GM12873 (cell line): ENCODE measurements at regions not wholly inside any gene's neighbourhood (a gene's known extent, or its start where the extent isn't known, plus 50 kb on each side); places are given as distances from the start of the nearest gene placed in this dataset.

Experiments
- TF ChIP-seq, protein P1 (sequence below): IDR thresholded peaks from 2 replicates; pipeline ENCODE4 v1.5.1; 2012; ENCODE audit warnings: low read depth, mild to moderate bottlenecking, moderate library complexity, low read length, control low read depth; ENCODE audit not compliant: insufficient read depth; ENCODE audit errors: missing control alignments

DNA sequence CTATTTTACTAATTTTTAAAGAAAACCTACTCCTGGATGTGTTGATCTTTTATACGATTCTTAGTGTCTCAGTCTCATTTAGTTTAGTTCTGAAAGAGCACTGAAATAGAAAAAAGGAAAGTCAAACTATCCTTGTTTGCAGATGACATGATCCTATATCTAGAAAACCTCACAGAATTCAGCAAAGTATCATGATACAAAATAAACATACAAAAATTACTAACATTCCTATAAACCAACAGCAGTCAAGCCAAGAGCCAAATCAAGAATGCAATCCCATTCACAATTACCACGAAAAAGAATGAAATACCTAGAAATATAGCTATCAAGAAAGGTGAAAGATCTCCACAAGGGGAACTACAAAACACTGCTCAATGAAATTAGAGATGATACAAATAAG lies 225.8 kb upstream of the CDH18 start:
- TF ChIP-seq, protein P1, sequence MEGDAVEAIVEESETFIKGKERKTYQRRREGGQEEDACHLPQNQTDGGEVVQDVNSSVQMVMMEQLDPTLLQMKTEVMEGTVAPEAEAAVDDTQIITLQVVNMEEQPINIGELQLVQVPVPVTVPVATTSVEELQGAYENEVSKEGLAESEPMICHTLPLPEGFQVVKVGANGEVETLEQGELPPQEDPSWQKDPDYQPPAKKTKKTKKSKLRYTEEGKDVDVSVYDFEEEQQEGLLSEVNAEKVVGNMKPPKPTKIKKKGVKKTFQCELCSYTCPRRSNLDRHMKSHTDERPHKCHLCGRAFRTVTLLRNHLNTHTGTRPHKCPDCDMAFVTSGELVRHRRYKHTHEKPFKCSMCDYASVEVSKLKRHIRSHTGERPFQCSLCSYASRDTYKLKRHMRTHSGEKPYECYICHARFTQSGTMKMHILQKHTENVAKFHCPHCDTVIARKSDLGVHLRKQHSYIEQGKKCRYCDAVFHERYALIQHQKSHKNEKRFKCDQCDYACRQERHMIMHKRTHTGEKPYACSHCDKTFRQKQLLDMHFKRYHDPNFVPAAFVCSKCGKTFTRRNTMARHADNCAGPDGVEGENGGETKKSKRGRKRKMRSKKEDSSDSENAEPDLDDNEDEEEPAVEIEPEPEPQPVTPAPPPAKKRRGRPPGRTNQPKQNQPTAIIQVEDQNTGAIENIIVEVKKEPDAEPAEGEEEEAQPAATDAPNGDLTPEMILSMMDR, result no peak

DNA sequence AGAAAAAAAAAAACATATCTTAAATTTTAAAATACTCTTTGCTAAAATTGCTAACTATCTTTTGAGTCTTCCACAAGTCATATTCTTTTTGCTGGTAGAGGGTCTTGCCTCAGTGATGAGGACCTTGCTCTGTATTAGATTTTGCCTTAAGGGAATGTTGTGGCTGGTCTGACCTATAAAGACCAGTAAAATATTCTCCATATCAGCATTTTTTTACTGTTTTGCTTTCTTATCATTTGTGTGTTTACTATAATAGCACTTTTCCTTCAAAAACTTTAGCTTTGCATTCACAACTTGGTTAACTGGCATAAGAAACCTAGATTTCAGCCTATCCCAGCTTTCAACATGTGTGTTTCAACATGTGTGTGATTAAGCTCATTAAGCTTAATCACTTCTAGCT lies 224.7 kb upstream of the CDH18 start:
- TF ChIP-seq, protein P1, result no peak

DNA sequence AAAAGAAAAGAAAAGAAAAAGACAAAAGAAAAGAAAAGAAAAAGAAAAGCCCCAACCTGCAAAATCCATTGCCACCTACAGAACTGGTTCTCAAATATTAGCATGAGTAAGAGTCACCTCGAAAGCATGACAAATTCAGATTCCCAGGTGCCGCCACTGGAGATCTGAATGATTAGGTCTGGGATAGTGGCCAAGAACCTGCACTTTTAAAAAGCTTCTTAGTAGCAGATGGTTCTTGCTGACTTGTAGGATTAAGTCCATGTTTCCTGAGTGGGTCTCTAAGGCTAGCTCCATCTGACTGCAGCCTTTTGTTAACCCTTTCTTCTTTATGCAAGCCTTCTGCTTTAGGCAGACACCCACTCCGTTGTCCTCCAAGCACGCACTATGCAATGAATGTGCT lies 178.5 kb upstream of the CDH18 start:
- TF ChIP-seq, protein P1, result no peak

DNA sequence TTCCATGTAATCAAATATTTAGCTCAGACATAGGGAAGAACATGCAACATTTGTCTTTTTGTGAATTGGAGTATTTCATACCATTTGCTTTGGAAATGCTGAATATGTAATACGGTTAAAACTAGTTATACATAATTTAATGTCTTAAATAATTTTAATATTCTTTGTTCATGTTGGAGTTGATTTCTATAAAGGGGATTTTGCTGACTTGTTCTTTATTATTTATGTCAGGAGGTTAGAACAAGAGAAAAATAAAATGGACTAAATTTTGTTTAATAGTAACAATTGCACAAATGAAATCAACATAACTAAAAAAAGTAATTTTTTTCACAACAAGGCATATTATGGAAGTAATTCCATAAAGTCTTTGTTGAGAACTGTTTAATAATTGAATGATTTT lies 170.0 kb upstream of the CDH18 start:
- TF ChIP-seq, protein P1, result no peak

DNA sequence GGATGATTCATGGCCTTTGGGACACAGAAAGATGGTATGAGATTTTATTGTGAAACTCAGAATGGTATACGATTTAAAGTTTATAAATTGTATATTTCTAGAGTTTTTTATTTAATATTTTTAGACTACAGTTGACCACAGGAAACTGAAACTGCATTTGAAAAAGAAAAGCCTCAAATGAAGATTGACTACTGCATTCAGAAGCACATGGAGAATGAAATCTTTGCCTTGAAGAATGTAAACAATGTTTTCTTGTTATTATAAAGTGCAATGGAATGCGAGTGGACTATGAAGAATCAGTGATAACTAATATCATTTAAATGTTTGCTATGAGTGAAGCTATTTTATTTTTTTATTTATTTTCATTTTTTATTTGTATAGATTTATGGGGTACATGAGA lies 169.1 kb upstream of the CDH18 start:
- TF ChIP-seq, protein P1, result no peak

DNA sequence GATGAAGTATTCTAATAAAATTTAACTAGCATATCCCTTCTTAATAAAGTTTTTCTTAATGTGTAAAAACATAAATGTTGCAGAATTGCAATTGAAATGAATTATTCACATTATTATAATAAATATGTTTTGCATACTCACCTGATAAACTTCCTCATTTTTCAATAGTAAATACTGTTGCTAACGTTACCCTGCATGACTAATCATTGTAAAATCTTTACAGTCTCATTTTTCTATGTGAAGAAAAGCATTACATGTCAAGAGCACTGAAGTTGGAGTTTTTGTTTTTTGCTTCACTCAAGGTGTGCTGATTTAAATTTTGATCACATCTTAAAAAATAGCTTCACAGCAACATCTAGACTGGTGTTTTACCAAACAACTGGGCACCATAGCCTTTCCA lies 157.2 kb upstream of the CDH18 start:
- TF ChIP-seq, protein P1, result no peak

DNA sequence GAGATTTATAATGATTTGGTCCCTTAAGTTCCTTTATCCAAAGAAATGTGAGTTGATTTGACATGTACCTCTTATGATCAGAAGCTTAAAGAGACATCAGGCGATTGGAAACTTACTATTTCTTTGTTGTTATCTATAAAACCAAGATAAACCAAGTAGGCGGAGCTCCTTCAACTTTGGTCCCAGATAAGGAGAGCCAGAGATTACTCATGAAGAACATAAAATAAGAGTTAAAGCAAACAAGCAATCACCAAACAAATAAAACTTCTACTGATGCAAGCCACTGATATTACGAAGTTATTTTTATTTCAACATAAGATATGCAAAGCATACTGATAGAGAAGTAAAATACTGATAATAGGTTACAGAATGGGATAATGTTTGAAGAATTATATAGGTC lies 141.5 kb upstream of the CDH18 start:
- TF ChIP-seq, protein P1, result no peak
